ENCODE measurements at regions not wholly inside any gene's neighbourhood (a gene's known extent, or its start where the extent isn't known, plus 50 kb on each side); places are given as distances from the start of the nearest gene placed in this dataset.

- TF ChIP-seq CTCF (IDR thresholded peaks at IDR 0.05): no peak
- no peak for TF ChIP-seq POLR2A (IDR thresholded peaks at IDR 0.05)
- no peak for TF ChIP-seq POLR2AphosphoS5 (IDR thresholded peaks at IDR 0.05)
These were observed 133.3 kb downstream of the OSR1 start for GRCh38 chr2:19225126-19225525.
